ENCODE measurements at regions not wholly inside any gene's neighbourhood (a gene's known extent, or its start where the extent isn't known, plus 50 kb on each side); places are given as distances from the start of the nearest gene placed in this dataset.

- TF ChIP-seq CTCF (conservative IDR thresholded peaks at IDR 0.05; ENCODE audit: low read depth, low read length) (no peak), EZH2 (IDR thresholded peaks at IDR 0.05; ENCODE audit: low read length, unreplicated experiment) (no peak)
These were observed 94.9 kb upstream of the TECRL start for GRCh38 chr4:64503945-64504675.
